Erythroblast (primary cell): ENCODE measurements at regions not wholly inside any gene's neighbourhood (a gene's known extent, or its start where the extent isn't known, plus 50 kb on each side); places are given as distances from the start of the nearest gene placed in this dataset.

Experiments
- GATA1 ChIP-seq: IDR thresholded peaks from 2 replicates; pipeline ENCODE4 v1.6.1; 2011; ENCODE audit warnings: low read depth, mild to moderate bottlenecking, control low read depth, low read length, moderate library complexity
- POLR2A ChIP-seq: IDR thresholded peaks from 2 replicates; pipeline ENCODE4 v1.6.1; 2011; ENCODE audit warnings: mild to moderate bottlenecking, low read length

DNA sequence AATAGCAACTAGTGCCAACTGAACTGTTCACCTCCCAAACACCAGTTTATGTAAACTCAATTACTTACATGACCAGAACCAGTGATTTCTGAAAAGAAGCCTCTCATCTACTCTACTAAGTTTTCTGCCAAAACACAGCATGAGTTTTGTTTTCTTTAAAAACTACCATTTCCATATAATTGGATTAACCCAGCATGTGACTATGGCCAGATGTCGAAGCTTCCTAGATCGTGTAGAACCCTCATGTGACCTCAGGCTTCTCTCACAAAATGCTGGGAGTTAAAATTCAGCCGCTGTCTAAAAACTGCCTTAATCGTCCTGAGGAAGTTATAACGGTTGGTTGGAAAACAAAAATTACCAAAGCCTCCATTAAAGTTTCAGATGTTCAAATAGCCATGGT, 303.5 kb downstream of the IRX1 start:
- no peak for TF ChIP-seq POLR2A
- TF ChIP-seq GATA1: no peak
